ENCODE measurements at regions not wholly inside any gene's neighbourhood (a gene's known extent, or its start where the extent isn't known, plus 50 kb on each side); places are given as distances from the start of the nearest gene placed in this dataset.

GRCh38 chr11:19633276-19633675, 79.4 kb upstream of the NAV2 start:
- TF ChIP-seq OSR1 (CRISPR knock-in tag; IDR thresholded peaks at IDR 0.05) (no peak), ZFP3 (CRISPR knock-in tag; IDR thresholded peaks at IDR 0.05) (no peak), SNAI2 (CRISPR knock-in tag; IDR thresholded peaks at IDR 0.05) (no peak), RARB (CRISPR knock-in tag; IDR thresholded peaks at IDR 0.05) (no peak), ISL1 (CRISPR knock-in tag; IDR thresholded peaks at IDR 0.05) (no peak), TOX (CRISPR knock-in tag; IDR thresholded peaks at IDR 0.05; ENCODE audit: borderline replicate concordance) (no peak), ZNF70 (CRISPR knock-in tag; IDR thresholded peaks at IDR 0.05) (no peak), GLIS3 (CRISPR knock-in tag; IDR thresholded peaks at IDR 0.05) (no peak), ARNTL (CRISPR knock-in tag; IDR thresholded peaks at IDR 0.05; ENCODE audit: borderline replicate concordance, low read depth) (no peak), TCF4 (CRISPR knock-in tag; IDR thresholded peaks at IDR 0.05; ENCODE audit: borderline replicate concordance) (no peak)
- TF ChIP-seq, protein P1, sequence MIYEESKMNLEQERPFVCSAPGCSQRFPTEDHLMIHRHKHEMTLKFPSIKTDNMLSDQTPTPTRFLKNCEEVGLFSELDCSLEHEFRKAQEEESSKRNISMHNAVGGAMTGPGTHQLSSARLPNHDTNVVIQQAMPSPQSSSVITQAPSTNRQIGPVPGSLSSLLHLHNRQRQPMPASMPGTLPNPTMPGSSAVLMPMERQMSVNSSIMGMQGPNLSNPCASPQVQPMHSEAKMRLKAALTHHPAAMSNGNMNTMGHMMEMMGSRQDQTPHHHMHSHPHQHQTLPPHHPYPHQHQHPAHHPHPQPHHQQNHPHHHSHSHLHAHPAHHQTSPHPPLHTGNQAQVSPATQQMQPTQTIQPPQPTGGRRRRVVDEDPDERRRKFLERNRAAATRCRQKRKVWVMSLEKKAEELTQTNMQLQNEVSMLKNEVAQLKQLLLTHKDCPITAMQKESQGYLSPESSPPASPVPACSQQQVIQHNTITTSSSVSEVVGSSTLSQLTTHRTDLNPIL (CRISPR knock-in tag; IDR thresholded peaks at IDR 0.05; ENCODE audit: low read depth): no peak
- TF ChIP-seq, protein P2, sequence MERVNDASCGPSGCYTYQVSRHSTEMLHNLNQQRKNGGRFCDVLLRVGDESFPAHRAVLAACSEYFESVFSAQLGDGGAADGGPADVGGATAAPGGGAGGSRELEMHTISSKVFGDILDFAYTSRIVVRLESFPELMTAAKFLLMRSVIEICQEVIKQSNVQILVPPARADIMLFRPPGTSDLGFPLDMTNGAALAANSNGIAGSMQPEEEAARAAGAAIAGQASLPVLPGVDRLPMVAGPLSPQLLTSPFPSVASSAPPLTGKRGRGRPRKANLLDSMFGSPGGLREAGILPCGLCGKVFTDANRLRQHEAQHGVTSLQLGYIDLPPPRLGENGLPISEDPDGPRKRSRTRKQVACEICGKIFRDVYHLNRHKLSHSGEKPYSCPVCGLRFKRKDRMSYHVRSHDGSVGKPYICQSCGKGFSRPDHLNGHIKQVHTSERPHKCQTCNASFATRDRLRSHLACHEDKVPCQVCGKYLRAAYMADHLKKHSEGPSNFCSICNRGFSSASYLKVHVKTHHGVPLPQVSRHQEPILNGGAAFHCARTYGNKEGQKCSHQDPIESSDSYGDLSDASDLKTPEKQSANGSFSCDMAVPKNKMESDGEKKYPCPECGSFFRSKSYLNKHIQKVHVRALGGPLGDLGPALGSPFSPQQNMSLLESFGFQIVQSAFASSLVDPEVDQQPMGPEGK (CRISPR knock-in tag; IDR thresholded peaks at IDR 0.05; ENCODE audit: borderline replicate concordance): no peak
- TF ChIP-seq, protein P3, sequence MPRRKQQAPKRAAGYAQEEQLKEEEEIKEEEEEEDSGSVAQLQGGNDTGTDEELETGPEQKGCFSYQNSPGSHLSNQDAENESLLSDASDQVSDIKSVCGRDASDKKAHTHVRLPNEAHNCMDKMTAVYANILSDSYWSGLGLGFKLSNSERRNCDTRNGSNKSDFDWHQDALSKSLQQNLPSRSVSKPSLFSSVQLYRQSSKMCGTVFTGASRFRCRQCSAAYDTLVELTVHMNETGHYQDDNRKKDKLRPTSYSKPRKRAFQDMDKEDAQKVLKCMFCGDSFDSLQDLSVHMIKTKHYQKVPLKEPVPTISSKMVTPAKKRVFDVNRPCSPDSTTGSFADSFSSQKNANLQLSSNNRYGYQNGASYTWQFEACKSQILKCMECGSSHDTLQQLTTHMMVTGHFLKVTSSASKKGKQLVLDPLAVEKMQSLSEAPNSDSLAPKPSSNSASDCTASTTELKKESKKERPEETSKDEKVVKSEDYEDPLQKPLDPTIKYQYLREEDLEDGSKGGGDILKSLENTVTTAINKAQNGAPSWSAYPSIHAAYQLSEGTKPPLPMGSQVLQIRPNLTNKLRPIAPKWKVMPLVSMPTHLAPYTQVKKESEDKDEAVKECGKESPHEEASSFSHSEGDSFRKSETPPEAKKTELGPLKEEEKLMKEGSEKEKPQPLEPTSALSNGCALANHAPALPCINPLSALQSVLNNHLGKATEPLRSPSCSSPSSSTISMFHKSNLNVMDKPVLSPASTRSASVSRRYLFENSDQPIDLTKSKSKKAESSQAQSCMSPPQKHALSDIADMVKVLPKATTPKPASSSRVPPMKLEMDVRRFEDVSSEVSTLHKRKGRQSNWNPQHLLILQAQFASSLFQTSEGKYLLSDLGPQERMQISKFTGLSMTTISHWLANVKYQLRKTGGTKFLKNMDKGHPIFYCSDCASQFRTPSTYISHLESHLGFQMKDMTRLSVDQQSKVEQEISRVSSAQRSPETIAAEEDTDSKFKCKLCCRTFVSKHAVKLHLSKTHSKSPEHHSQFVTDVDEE (CRISPR knock-in tag; IDR thresholded peaks at IDR 0.05): no peak
